IMR-90 (cell line): ENCODE measurements at regions not wholly inside any gene's neighbourhood (a gene's known extent, or its start where the extent isn't known, plus 50 kb on each side); places are given as distances from the start of the nearest gene placed in this dataset.

ENCODE experiments used
- ATAC-seq: fragments of 200-7000 bp; cut with Tn5 transposase; 2 replicates; pipeline ENCODE4 v1.9.1; 2020; ENCODE audit warnings: low read depth, mild to moderate bottlenecking, moderate library complexity
- BruUV-seq: library from RNA; stranded (reverse); fragments of 400-500 nt; replicated peaks from 2 replicates; lab custom pipeline; 2021; lab: Mats Ljungman, UMichigan
- CTCF ChIA-PET: fragments of 300-600 bp; formaldehyde crosslinking; extraction: SDS; loops from one replicate; lab custom pipeline; 2021; ENCODE audit warnings: antibody characterized with exemption; lab: Yijun Ruan, JAX
- POLR2A ChIA-PET: fragments of 300-600 bp; sonication (Branson Sonifier 250); formaldehyde crosslinking; loops from one replicate; lab custom pipeline; 2022; ENCODE audit warnings: antibody characterized with exemption; ENCODE audit not compliant: unreplicated experiment; lab: Charles Lee
- DNase-seq: peaks from one replicate; pipeline ENCODE4 v3.0.0; 2013
- H2AFZ ChIP-seq: replicated peaks from 2 replicates; pipeline ENCODE3; 2013; ENCODE audit warnings: low read length, mild to moderate bottlenecking; ENCODE audit not compliant: poor library complexity
- H2AK5ac ChIP-seq: 2 replicates; pipeline ENCODE4 v1.6.1; 2013; ENCODE audit warnings: low read depth, low read length, inconsistent platforms
- H2AK9ac ChIP-seq: replicated peaks from 2 replicates; pipeline ENCODE3; 2013; ENCODE audit warnings: mild to moderate bottlenecking, low read depth, low read length, moderate library complexity; ENCODE audit not compliant: poor library complexity
- H2BK120ac ChIP-seq: 2 replicates; pipeline ENCODE4 v1.6.1; 2013; ENCODE audit warnings: low read depth, low read length, inconsistent platforms
- H2BK15ac ChIP-seq: 3 replicates; pipeline ENCODE4 v1.6.1; 2013; ENCODE audit warnings: low read depth, low read length, inconsistent platforms
- H2BK20ac ChIP-seq: 2 replicates; pipeline ENCODE4 v1.6.1; 2013; ENCODE audit warnings: low read depth, mild to moderate bottlenecking, inconsistent platforms, low read length, moderate library complexity
- H2BK5ac ChIP-seq: 2 replicates; pipeline ENCODE4 v1.6.1; 2013; ENCODE audit warnings: mild to moderate bottlenecking, low read depth, low read length, inconsistent platforms; ENCODE audit not compliant: poor library complexity, severe bottlenecking
- H3K14ac ChIP-seq: replicated peaks from 2 replicates; pipeline ENCODE4 v1.6.1; 2013; ENCODE audit warnings: low read depth, low read length, inconsistent platforms
- H3K18ac ChIP-seq: 2 replicates; pipeline ENCODE4 v1.6.1; 2013; ENCODE audit warnings: low read depth, low read length, control low read depth
- H3K23ac ChIP-seq: 2 replicates; pipeline ENCODE4 v1.6.1; 2013; ENCODE audit warnings: low read depth, low read length, inconsistent platforms
- H3K27ac ChIP-seq: 2 replicates; pipeline ENCODE4 v1.5.1; 2013; ENCODE audit warnings: mild to moderate bottlenecking, control low read depth, low read length; ENCODE audit not compliant: insufficient read depth
- H3K27me3 ChIP-seq: 2 replicates; pipeline ENCODE4 v1.6.1; 2013; ENCODE audit warnings: low read length; ENCODE audit not compliant: control insufficient read depth, insufficient read depth
- H3K36me3 ChIP-seq: 2 replicates; pipeline ENCODE4 v1.6.1; 2013; ENCODE audit warnings: low read length, mixed read lengths; ENCODE audit not compliant: control insufficient read depth, insufficient read depth
- H3K4ac ChIP-seq: 2 replicates; pipeline ENCODE4 v1.6.1; 2013; ENCODE audit warnings: low read depth, low read length, inconsistent platforms
- H3K4me1 ChIP-seq: 2 replicates; pipeline ENCODE4 v1.6.1; 2013; ENCODE audit warnings: low read length, mixed read lengths; ENCODE audit not compliant: control insufficient read depth, insufficient read depth
- H3K4me2 ChIP-seq: 2 replicates; pipeline ENCODE4 v1.6.1; 2013; ENCODE audit warnings: low read depth, mild to moderate bottlenecking, control low read depth, low read length, moderate library complexity
- H3K4me3 ChIP-seq: 2 replicates; pipeline ENCODE4 v1.5.1; 2013; ENCODE audit warnings: low read depth, mild to moderate bottlenecking, control low read depth, low read length, moderate library complexity; ENCODE audit not compliant: insufficient read depth
- H3K56ac ChIP-seq: 2 replicates; pipeline ENCODE4 v1.6.1; 2013; ENCODE audit warnings: low read length, inconsistent platforms; ENCODE audit not compliant: insufficient read depth; ENCODE audit errors: extremely low read depth
- H3K79me1 ChIP-seq, 2 experiments: 2 replicates each; pipeline ENCODE4 v1.6.1; 2013; ENCODE audit warnings: low read length in 2 of 2, inconsistent platforms in 1 of 2, low read depth in 1 of 2
- H3K9ac ChIP-seq: 2 replicates; pipeline ENCODE4 v1.6.1; 2013; ENCODE audit warnings: low read depth, low read length, control low read depth
- H3K9me1 ChIP-seq: 2 replicates; pipeline ENCODE4 v1.6.1; 2013; ENCODE audit warnings: low read length, inconsistent platforms; ENCODE audit not compliant: insufficient read depth
- H3K9me3 ChIP-seq: 2 replicates; pipeline ENCODE4 v1.6.1; 2013; ENCODE audit warnings: low read length; ENCODE audit not compliant: control insufficient read depth, insufficient read depth
- H4K20me1 ChIP-seq: 2 replicates; pipeline ENCODE4 v1.6.1; 2013; ENCODE audit warnings: low read length, inconsistent platforms; ENCODE audit not compliant: insufficient read depth
- H4K5ac ChIP-seq: 2 replicates; pipeline ENCODE4 v1.6.1; 2013; ENCODE audit warnings: mild to moderate bottlenecking, low read depth, low read length, control low read depth
- H4K8ac ChIP-seq, 2 experiments: 2 replicates each; pipeline ENCODE4 v1.6.1; 2013; ENCODE audit warnings: low read depth in 2 of 2, low read length in 2 of 2, control low read depth in 1 of 2, inconsistent platforms in 1 of 2
- H4K91ac ChIP-seq: 2 replicates; pipeline ENCODE4 v1.6.1; 2013; ENCODE audit warnings: low read depth, low read length, inconsistent platforms; ENCODE audit not compliant: insufficient read depth
- BHLHE40 ChIP-seq: fragments of 150-350 bp; IDR thresholded peaks from 2 replicates; pipeline ENCODE4 v1.6.1; 2016; ENCODE audit warnings: mild to moderate bottlenecking, low read depth, low read length
- MAZ ChIP-seq: IDR thresholded peaks from 2 replicates; pipeline ENCODE4 v1.6.1; 2012; ENCODE audit warnings: low read depth, mild to moderate bottlenecking, low read length, improper control_type of control experiment, moderate library complexity, borderline replicate concordance
- POLR2A ChIP-seq: IDR thresholded peaks from 2 replicates; pipeline ENCODE4 v1.6.1; 2012; ENCODE audit warnings: mild to moderate bottlenecking, low read depth, low read length
- RAD21 ChIP-seq: IDR thresholded peaks from 2 replicates; pipeline ENCODE4 v1.6.1; 2012; ENCODE audit warnings: low read length, improper control_type of control experiment
- RCOR1 ChIP-seq: IDR thresholded peaks from 2 replicates; pipeline ENCODE4 v1.6.1; 2012; ENCODE audit warnings: mild to moderate bottlenecking, low read length, improper control_type of control experiment; ENCODE audit not compliant: insufficient replicate concordance
- RFX5 ChIP-seq: IDR thresholded peaks from 2 replicates; pipeline ENCODE4 v1.8.0; 2012; ENCODE audit warnings: low read depth, mild to moderate bottlenecking, low read length, moderate library complexity
- SMC3 ChIP-seq: fragments of 150-350 bp; IDR thresholded peaks from 2 replicates; pipeline ENCODE4 v1.6.1; 2016; ENCODE audit warnings: low read depth, mild to moderate bottlenecking, antibody characterized with exemption, low read length, moderate library complexity
- WGBS, 2 experiments: methylation state at CpG; one replicate each; pipeline versions ENCODE4 v1.1.5 to v1.1.7; 2013; ENCODE audit warnings: missing lambda C conversion rate in 2 of 2; ENCODE audit not compliant: insufficient read length in 1 of 2; ENCODE audit errors: extremely low coverage in 2 of 2; 5-methylcytosine and 5-hydroxymethylcytosine counted together
- dilution Hi-C: fragments of 300-500 bp; cut with HindIII; formaldehyde crosslinking; loops from one replicate; pipeline ENCODE4 v1.14.3; 2018; ENCODE audit warnings: low sequenced_read_pairs; ENCODE audit not compliant: unreplicated experiment
- in situ Hi-C: fragments of 300-500 bp; cut with MboI; formaldehyde crosslinking; loops from 3 replicates; pipeline ENCODE4 v1.14.3; 2019; ENCODE audit warnings: low sequenced_read_pairs, inconsistent platforms, mixed read lengths
- intact Hi-C: fragments of 100-400 bp; cut with micrococcal nuclease; formaldehyde crosslinking; loops from 2 replicates; pipeline ENCODE4 v1.10.0; 2022
- TF ChIP-seq, protein P1 (sequence below): fragments of 150-350 bp; IDR thresholded peaks from 2 replicates; pipeline ENCODE4 v1.6.1; 2017; ENCODE audit warnings: mild to moderate bottlenecking, antibody characterized with exemption, low read length, low read depth
- TF ChIP-seq, protein P2 (sequence below): fragments of 150-350 bp; IDR thresholded peaks from 2 replicates; pipeline ENCODE4 v1.6.1; 2016; ENCODE audit warnings: low read depth, mild to moderate bottlenecking, low read length, moderate library complexity, borderline replicate concordance
- TF ChIP-seq, protein P3 (sequence below): conservative IDR thresholded peaks from 2 replicates; pipeline ENCODE4 v1.5.1; 2012; ENCODE audit warnings: mild to moderate bottlenecking, low read depth, low read length, improper control_type of control experiment

DNA sequence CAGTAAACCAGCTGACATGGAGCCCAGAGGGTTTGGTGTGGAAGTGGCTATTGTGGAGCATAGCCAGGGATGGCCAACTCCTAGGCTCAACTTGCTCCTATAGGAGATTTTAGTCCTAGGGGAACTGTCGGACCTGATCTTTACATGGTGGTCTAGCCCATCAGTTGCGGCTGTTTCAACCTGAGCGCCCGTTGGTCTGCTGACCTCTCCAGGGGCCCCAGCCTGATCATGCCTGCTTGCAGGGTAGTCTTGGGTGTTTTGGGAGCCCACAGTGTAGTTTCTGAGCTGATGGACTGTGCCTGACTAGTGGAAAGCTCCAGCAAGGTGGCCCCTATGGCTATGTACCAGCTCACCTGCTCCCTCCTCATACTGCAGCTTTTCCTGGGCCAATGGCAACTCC lies 597.0 kb downstream of the IQCM start:
- Histone ChIP-seq H3K27ac (no peak overlapping the region), H2BK5ac (no peak overlapping the region), H3K9me1 (no peaks in the 10 kb centered on the region), H3K14ac (no peak overlapping the region), H3K4me3 (no peak overlapping the region), H3K79me1 (no peaks in the 10 kb centered on the region), H2AFZ (no peak overlapping the region), H3K23ac (no peak overlapping the region), H4K8ac (no peak overlapping the region), H4K91ac (no peak overlapping the region), H3K27me3 (no peaks in the 10 kb centered on the region), H2AK5ac (no peak overlapping the region), H3K36me3 (no peaks in the 10 kb centered on the region), H3K4ac (no peak overlapping the region), H3K9ac (no peak overlapping the region), H2BK15ac (no peak overlapping the region), H2BK20ac (no peak overlapping the region), H3K56ac (no peak overlapping the region), H3K4me2 (no peak overlapping the region), H4K20me1 (no peaks in the 10 kb centered on the region), H2AK9ac (no peak overlapping the region), H4K5ac (no peak overlapping the region), H3K9me3 (peaks cover 10% of the 10 kb centered on the region), H3K4me1 (no peaks in the 10 kb centered on the region), H3K18ac (no peak overlapping the region), H2BK120ac (no peak overlapping the region; the same call in 1 of the 2 replicates)
- intact Hi-C loops (no loop called here), dilution Hi-C loops (no loop called here), in situ Hi-C loops (no loop called here)
- CTCF ChIA-PET, result no interaction called here
- DNase-seq, result no peak
- BruUV-seq, result no TSS peak
- no CpG with 5 or more reads among the region's 4 CpGs for WGBS, 2 experiments
- TF ChIP-seq, protein P1, sequence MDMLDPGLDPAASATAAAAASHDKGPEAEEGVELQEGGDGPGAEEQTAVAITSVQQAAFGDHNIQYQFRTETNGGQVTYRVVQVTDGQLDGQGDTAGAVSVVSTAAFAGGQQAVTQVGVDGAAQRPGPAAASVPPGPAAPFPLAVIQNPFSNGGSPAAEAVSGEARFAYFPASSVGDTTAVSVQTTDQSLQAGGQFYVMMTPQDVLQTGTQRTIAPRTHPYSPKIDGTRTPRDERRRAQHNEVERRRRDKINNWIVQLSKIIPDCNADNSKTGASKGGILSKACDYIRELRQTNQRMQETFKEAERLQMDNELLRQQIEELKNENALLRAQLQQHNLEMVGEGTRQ, result no peak
- TF ChIP-seq RAD21, result no peak
- TF ChIP-seq RCOR1, result no peak
- TF ChIP-seq POLR2A, result no peak
- TF ChIP-seq MAZ, result no peak
- no peak for TF ChIP-seq SMC3
- no peak for TF ChIP-seq BHLHE40
- TF ChIP-seq, protein P2, sequence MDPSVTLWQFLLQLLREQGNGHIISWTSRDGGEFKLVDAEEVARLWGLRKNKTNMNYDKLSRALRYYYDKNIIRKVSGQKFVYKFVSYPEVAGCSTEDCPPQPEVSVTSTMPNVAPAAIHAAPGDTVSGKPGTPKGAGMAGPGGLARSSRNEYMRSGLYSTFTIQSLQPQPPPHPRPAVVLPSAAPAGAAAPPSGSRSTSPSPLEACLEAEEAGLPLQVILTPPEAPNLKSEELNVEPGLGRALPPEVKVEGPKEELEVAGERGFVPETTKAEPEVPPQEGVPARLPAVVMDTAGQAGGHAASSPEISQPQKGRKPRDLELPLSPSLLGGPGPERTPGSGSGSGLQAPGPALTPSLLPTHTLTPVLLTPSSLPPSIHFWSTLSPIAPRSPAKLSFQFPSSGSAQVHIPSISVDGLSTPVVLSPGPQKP, result no peak
- TF ChIP-seq RFX5, result no peak
- TF ChIP-seq, protein P3, sequence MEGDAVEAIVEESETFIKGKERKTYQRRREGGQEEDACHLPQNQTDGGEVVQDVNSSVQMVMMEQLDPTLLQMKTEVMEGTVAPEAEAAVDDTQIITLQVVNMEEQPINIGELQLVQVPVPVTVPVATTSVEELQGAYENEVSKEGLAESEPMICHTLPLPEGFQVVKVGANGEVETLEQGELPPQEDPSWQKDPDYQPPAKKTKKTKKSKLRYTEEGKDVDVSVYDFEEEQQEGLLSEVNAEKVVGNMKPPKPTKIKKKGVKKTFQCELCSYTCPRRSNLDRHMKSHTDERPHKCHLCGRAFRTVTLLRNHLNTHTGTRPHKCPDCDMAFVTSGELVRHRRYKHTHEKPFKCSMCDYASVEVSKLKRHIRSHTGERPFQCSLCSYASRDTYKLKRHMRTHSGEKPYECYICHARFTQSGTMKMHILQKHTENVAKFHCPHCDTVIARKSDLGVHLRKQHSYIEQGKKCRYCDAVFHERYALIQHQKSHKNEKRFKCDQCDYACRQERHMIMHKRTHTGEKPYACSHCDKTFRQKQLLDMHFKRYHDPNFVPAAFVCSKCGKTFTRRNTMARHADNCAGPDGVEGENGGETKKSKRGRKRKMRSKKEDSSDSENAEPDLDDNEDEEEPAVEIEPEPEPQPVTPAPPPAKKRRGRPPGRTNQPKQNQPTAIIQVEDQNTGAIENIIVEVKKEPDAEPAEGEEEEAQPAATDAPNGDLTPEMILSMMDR, result no peak
- POLR2A ChIA-PET, result interaction anchor here (0.5 kb wide), 1 partner anchor 12 kb away, joined by 6 read pairs; no protein-coding TSS in a partner anchor
- no peak for ATAC-seq
